ENCODE measurements at regions not wholly inside any gene's neighbourhood (a gene's known extent, or its start where the extent isn't known, plus 50 kb on each side); places are given as distances from the start of the nearest gene placed in this dataset.

GRCh38 chr15:70479785-70480184, 283.6 kb downstream of the UACA start:
- TF ChIP-seq POLR2A (conservative IDR thresholded peaks at IDR 0.05) (no peak), RAD21 (CRISPR knock-in tag; conservative IDR thresholded peaks at IDR 0.05 in 1 of 2, IDR thresholded peaks at IDR 0.05 in 1 of 2) (no peak), ZBTB1 (CRISPR knock-in tag; IDR thresholded peaks at IDR 0.05; ENCODE audit: borderline replicate concordance, low read depth) (no peak), ZBTB34 (CRISPR knock-in tag; IDR thresholded peaks at IDR 0.05) (no peak), HNRNPK (IDR thresholded peaks at IDR 0.05; ENCODE audit: low read depth, low read length, poor library complexity, severe bottlenecking) (no peak), CHD2 (IDR thresholded peaks at IDR 0.05; ENCODE audit: low read depth, low read length) (no peak), FOXO4 (CRISPR knock-in tag; IDR thresholded peaks at IDR 0.05) (no peak)
- TF ChIP-seq, protein P1, sequence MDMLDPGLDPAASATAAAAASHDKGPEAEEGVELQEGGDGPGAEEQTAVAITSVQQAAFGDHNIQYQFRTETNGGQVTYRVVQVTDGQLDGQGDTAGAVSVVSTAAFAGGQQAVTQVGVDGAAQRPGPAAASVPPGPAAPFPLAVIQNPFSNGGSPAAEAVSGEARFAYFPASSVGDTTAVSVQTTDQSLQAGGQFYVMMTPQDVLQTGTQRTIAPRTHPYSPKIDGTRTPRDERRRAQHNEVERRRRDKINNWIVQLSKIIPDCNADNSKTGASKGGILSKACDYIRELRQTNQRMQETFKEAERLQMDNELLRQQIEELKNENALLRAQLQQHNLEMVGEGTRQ (CRISPR knock-in tag; IDR thresholded peaks at IDR 0.05), result no peak
- TF ChIP-seq, protein P2, sequence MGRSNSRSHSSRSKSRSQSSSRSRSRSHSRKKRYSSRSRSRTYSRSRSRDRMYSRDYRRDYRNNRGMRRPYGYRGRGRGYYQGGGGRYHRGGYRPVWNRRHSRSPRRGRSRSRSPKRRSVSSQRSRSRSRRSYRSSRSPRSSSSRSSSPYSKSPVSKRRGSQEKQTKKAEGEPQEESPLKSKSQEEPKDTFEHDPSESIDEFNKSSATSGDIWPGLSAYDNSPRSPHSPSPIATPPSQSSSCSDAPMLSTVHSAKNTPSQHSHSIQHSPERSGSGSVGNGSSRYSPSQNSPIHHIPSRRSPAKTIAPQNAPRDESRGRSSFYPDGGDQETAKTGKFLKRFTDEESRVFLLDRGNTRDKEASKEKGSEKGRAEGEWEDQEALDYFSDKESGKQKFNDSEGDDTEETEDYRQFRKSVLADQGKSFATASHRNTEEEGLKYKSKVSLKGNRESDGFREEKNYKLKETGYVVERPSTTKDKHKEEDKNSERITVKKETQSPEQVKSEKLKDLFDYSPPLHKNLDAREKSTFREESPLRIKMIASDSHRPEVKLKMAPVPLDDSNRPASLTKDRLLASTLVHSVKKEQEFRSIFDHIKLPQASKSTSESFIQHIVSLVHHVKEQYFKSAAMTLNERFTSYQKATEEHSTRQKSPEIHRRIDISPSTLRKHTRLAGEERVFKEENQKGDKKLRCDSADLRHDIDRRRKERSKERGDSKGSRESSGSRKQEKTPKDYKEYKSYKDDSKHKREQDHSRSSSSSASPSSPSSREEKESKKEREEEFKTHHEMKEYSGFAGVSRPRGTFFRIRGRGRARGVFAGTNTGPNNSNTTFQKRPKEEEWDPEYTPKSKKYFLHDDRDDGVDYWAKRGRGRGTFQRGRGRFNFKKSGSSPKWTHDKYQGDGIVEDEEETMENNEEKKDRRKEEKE (IDR thresholded peaks at IDR 0.05; ENCODE audit: borderline replicate concordance in 1 of 2, control insufficient read depth in 1 of 2, low read depth in 2 of 2, low read length in 1 of 2), result no peak
- TF ChIP-seq, protein P3, sequence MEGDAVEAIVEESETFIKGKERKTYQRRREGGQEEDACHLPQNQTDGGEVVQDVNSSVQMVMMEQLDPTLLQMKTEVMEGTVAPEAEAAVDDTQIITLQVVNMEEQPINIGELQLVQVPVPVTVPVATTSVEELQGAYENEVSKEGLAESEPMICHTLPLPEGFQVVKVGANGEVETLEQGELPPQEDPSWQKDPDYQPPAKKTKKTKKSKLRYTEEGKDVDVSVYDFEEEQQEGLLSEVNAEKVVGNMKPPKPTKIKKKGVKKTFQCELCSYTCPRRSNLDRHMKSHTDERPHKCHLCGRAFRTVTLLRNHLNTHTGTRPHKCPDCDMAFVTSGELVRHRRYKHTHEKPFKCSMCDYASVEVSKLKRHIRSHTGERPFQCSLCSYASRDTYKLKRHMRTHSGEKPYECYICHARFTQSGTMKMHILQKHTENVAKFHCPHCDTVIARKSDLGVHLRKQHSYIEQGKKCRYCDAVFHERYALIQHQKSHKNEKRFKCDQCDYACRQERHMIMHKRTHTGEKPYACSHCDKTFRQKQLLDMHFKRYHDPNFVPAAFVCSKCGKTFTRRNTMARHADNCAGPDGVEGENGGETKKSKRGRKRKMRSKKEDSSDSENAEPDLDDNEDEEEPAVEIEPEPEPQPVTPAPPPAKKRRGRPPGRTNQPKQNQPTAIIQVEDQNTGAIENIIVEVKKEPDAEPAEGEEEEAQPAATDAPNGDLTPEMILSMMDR (IDR thresholded peaks at IDR 0.05 in 2 of 3, conservative IDR thresholded peaks at IDR 0.05 in 1 of 3; ENCODE audit: insufficient read depth in 2 of 3, low read depth in 1 of 3, low read length in 3 of 3), result no peak
- TF ChIP-seq, protein P4, sequence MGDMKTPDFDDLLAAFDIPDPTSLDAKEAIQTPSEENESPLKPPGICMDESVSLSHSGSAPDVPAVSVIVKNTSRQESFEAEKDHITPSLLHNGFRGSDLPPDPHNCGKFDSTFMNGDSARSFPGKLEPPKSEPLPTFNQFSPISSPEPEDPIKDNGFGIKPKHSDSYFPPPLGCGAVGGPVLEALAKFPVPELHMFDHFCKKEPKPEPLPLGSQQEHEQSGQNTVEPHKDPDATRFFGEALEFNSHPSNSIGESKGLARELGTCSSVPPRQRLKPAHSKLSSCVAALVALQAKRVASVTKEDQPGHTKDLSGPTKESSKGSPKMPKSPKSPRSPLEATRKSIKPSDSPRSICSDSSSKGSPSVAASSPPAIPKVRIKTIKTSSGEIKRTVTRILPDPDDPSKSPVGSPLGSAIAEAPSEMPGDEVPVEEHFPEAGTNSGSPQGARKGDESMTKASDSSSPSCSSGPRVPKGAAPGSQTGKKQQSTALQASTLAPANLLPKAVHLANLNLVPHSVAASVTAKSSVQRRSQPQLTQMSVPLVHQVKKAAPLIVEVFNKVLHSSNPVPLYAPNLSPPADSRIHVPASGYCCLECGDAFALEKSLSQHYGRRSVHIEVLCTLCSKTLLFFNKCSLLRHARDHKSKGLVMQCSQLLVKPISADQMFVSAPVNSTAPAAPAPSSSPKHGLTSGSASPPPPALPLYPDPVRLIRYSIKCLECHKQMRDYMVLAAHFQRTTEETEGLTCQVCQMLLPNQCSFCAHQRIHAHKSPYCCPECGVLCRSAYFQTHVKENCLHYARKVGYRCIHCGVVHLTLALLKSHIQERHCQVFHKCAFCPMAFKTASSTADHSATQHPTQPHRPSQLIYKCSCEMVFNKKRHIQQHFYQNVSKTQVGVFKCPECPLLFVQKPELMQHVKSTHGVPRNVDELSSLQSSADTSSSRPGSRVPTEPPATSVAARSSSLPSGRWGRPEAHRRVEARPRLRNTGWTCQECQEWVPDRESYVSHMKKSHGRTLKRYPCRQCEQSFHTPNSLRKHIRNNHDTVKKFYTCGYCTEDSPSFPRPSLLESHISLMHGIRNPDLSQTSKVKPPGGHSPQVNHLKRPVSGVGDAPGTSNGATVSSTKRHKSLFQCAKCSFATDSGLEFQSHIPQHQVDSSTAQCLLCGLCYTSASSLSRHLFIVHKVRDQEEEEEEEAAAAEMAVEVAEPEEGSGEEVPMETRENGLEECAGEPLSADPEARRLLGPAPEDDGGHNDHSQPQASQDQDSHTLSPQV (IDR thresholded peaks at IDR 0.05), result no peak
